MM.1S (cell line): ENCODE measurements at regions not wholly inside any gene's neighbourhood (a gene's known extent, or its start where the extent isn't known, plus 50 kb on each side); places are given as distances from the start of the nearest gene placed in this dataset.

ENCODE experiments used
- DNase-seq: peaks from one replicate; pipeline ENCODE4 v3.0.0-alpha.2; 2015
- H2AFZ ChIP-seq: fragments of 300-600 bp; sonication (generic); 2 replicates; pipeline ENCODE4 v1.6.0; 2016; ENCODE audit warnings: antibody characterized with exemption, low read length
- H3F3A ChIP-seq: fragments of 300-600 bp; sonication (generic); 2 replicates; pipeline ENCODE4 v1.6.1; 2016; ENCODE audit warnings: mild to moderate bottlenecking, antibody characterized with exemption, low read length, moderate library complexity, mixed read lengths; ENCODE audit not compliant: insufficient read depth
- H3K27ac ChIP-seq: fragments of 300-600 bp; sonication (generic); 2 replicates; pipeline ENCODE4 v1.5.1; 2016; ENCODE audit warnings: mild to moderate bottlenecking, low read length
- H3K27me3 ChIP-seq: fragments of 300-600 bp; sonication (generic); replicated peaks from 2 replicates; pipeline ENCODE4 v1.6.0; 2016; ENCODE audit warnings: low read length; ENCODE audit not compliant: insufficient read depth
- H3K36me3 ChIP-seq: fragments of 300-600 bp; sonication (generic); replicated peaks from 2 replicates; pipeline ENCODE4 v1.6.1; 2016; ENCODE audit warnings: mild to moderate bottlenecking, low read length, mixed read lengths; ENCODE audit not compliant: insufficient read depth
- H3K4me1 ChIP-seq: fragments of 300-600 bp; sonication (generic); 2 replicates; pipeline ENCODE4 v1.6.1; 2016; ENCODE audit warnings: low read length, mixed read lengths
- H3K4me2 ChIP-seq: fragments of 300-600 bp; sonication (generic); 2 replicates; pipeline ENCODE4 v1.6.0; 2016; ENCODE audit warnings: low read depth, low read length
- H3K4me3 ChIP-seq: fragments of 300-600 bp; sonication (generic); 2 replicates; pipeline ENCODE4 v1.5.1; 2016; ENCODE audit warnings: low read length, mixed read lengths
- H3K79me2 ChIP-seq: fragments of 300-600 bp; sonication (generic); 2 replicates; pipeline ENCODE4 v1.6.1; 2016; ENCODE audit warnings: mixed run types, low read length, mixed read lengths
- H3K9ac ChIP-seq: fragments of 300-600 bp; sonication (generic); 2 replicates; pipeline ENCODE4 v1.6.1; 2016; ENCODE audit warnings: low read length, mixed read lengths
- H3K9me2 ChIP-seq: fragments of 300-600 bp; sonication (generic); replicated peaks from 2 replicates; pipeline ENCODE4 v1.6.1; 2016; ENCODE audit warnings: mild to moderate bottlenecking, low read length, mixed read lengths; ENCODE audit not compliant: insufficient read depth
- H3K9me3 ChIP-seq: fragments of 300-600 bp; sonication (generic); replicated peaks from 2 replicates; pipeline ENCODE4 v1.6.1; 2016; ENCODE audit warnings: mild to moderate bottlenecking, low read length, mixed read lengths; ENCODE audit not compliant: insufficient read depth
- H4K20me1 ChIP-seq: fragments of 300-600 bp; sonication (generic); 2 replicates; pipeline ENCODE4 v1.6.1; 2016; ENCODE audit warnings: mild to moderate bottlenecking, low read length, moderate library complexity, mixed read lengths; ENCODE audit not compliant: insufficient read depth
- CTCF ChIP-seq: fragments of 300-600 bp; sonication (generic); IDR thresholded peaks from 2 replicates; pipeline ENCODE4 v1.5.1; 2016; ENCODE audit warnings: antibody characterized with exemption, low read length, mixed read lengths
- EZH2 ChIP-seq: fragments of 300-600 bp; sonication (generic); optimal IDR thresholded peaks from 2 replicates; pipeline ENCODE3; 2017; ENCODE audit warnings: low read depth, mild to moderate bottlenecking, antibody characterized with exemption, low read length, mixed read lengths
- EZH2phosphoT487 ChIP-seq: fragments of 300-600 bp; sonication (generic); IDR thresholded peaks from 2 replicates; pipeline ENCODE4 v1.6.1; 2018; ENCODE audit warnings: antibody characterized with exemption, low read length

- H3K27me3 ChIP-seq = no peaks in the 10 kb centered on the region
- TF ChIP-seq EZH2phosphoT487 (no peak), EZH2 (no peak), CTCF (no peak)
- no peak overlapping the region for H3K9ac ChIP-seq
- no peaks in the 10 kb centered on the region for H3K9me2 ChIP-seq
- H3K4me2 ChIP-seq = no peak overlapping the region
- no peaks in the 10 kb centered on the region for H4K20me1 ChIP-seq
- no peak for DNase-seq
- no peaks in the 10 kb centered on the region for H3K9me3 ChIP-seq
- no peak overlapping the region for H2AFZ ChIP-seq
- H3K36me3 ChIP-seq = no peaks in the 10 kb centered on the region
- H3K4me3 ChIP-seq = no peak overlapping the region
- no peaks in the 10 kb centered on the region for H3F3A ChIP-seq
- H3K79me2 ChIP-seq = no peaks in the 10 kb centered on the region
- no peaks in the 10 kb centered on the region for H3K4me1 ChIP-seq
- no peak overlapping the region for H3K27ac ChIP-seq
Observed at GRCh38 chr10:44773565-44773964, 137.6 kb upstream of the TMEM72 start.

GRCh38 chr10:44774676-44775401 lies 136.3 kb upstream of the TMEM72 start:
- Histone ChIP-seq H2AFZ (no peak overlapping the region), H3K27ac (no peak overlapping the region), H3K4me2 (no peak overlapping the region), H3K9ac (no peak overlapping the region), H3K27me3 (no peaks in the 10 kb centered on the region), H3F3A (no peaks in the 10 kb centered on the region), H3K79me2 (no peaks in the 10 kb centered on the region), H3K4me1 (no peaks in the 10 kb centered on the region), H3K9me2 (no peaks in the 10 kb centered on the region), H4K20me1 (no peaks in the 10 kb centered on the region), H3K36me3 (no peaks in the 10 kb centered on the region), H3K4me3 (no peak overlapping the region), H3K9me3 (no peaks in the 10 kb centered on the region)
- no peak for DNase-seq
- TF ChIP-seq EZH2phosphoT487 (no peak), CTCF (no peak), EZH2 (no peak)

GRCh38 chr10:44775402-44775741 lies 135.8 kb upstream of the TMEM72 start:
- Histone ChIP-seq H3K4me1 (no peaks in the 10 kb centered on the region), H3K36me3 (no peaks in the 10 kb centered on the region), H3K27me3 (no peaks in the 10 kb centered on the region), H3K9me2 (no peaks in the 10 kb centered on the region), H3K27ac (no peak overlapping the region), H3F3A (no peaks in the 10 kb centered on the region), H3K9me3 (no peaks in the 10 kb centered on the region), H3K9ac (no peak overlapping the region), H4K20me1 (no peaks in the 10 kb centered on the region), H3K4me3 (no peak overlapping the region), H3K79me2 (no peaks in the 10 kb centered on the region), H3K4me2 (no peak overlapping the region), H2AFZ (no peak overlapping the region)
- DNase-seq = no peak
- no peak for TF ChIP-seq CTCF
